ENCODE measurements at regions not wholly inside any gene's neighbourhood (a gene's known extent, or its start where the extent isn't known, plus 50 kb on each side); places are given as distances from the start of the nearest gene placed in this dataset.

GRCh38 chr16:79415983-79416640 lies 184.4 kb downstream of the MAF start:
- no peak for TF ChIP-seq PKNOX1 (IDR thresholded peaks at IDR 0.05)
- TF ChIP-seq SUZ12 (IDR thresholded peaks at IDR 0.05) = no peak
- no peak for TF ChIP-seq TARDBP (IDR thresholded peaks at IDR 0.05)
- TF ChIP-seq BHLHE40 (IDR thresholded peaks at IDR 0.05; ENCODE audit: borderline replicate concordance) = no peak
- no peak for TF ChIP-seq CTBP1 (IDR thresholded peaks at IDR 0.05; ENCODE audit: borderline replicate concordance)
- no peak for TF ChIP-seq FOXK2 (IDR thresholded peaks at IDR 0.05)
- TF ChIP-seq L3MBTL2 (conservative IDR thresholded peaks at IDR 0.05) = no peak
- no peak for TF ChIP-seq FOXM1 (IDR thresholded peaks at IDR 0.05; ENCODE audit: borderline replicate concordance)
- TF ChIP-seq NFRKB (IDR thresholded peaks at IDR 0.05) = no peak
- TF ChIP-seq ELF4 (IDR thresholded peaks at IDR 0.05) = no peak

Data from HEK293T (cell line).